Mammary epithelial cell (primary cell): ENCODE measurements at regions not wholly inside any gene's neighbourhood (a gene's known extent, or its start where the extent isn't known, plus 50 kb on each side); places are given as distances from the start of the nearest gene placed in this dataset.

ENCODE experiments used
- EZH2 ChIP-seq: IDR thresholded peaks from 2 replicates; pipeline ENCODE4 v1.6.1; 2012; ENCODE audit warnings: low read length, inconsistent platforms, borderline replicate concordance
- TF ChIP-seq, protein P1 (sequence below), 2 donors: IDR thresholded peaks in 1 of 2; conservative IDR thresholded peaks in 1 of 2; 2 replicates each; pipeline ENCODE4 v1.5.1; 2011 to 2012; ENCODE audit warnings: inconsistent platforms in 2 of 2, low read length in 2 of 2, mild to moderate bottlenecking in 2 of 2, control low read depth in 1 of 2, low read depth in 1 of 2; ENCODE audit not compliant: insufficient read depth in 1 of 2; ENCODE audit errors: extremely low read depth in 1 of 2

DNA sequence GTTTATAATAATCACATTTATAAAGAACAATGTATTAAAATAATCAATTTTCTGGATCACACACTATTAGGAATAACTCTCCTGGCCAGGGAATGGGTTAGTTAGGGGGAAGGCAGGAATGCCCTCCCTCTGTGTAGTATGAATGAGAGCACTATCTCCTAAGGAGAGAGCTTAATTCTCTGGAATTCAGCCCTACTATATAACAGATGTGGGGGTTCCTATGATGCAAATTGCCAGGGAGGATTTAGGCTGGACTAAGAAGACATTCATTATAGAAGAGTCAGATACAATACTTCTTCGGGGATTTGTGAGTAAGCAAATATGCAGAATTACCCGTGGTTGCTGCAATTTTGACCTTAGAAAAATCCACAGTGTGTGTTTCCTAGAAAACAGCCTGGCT is 250.1 kb upstream of the VRK2 start:
- TF ChIP-seq, protein P1, sequence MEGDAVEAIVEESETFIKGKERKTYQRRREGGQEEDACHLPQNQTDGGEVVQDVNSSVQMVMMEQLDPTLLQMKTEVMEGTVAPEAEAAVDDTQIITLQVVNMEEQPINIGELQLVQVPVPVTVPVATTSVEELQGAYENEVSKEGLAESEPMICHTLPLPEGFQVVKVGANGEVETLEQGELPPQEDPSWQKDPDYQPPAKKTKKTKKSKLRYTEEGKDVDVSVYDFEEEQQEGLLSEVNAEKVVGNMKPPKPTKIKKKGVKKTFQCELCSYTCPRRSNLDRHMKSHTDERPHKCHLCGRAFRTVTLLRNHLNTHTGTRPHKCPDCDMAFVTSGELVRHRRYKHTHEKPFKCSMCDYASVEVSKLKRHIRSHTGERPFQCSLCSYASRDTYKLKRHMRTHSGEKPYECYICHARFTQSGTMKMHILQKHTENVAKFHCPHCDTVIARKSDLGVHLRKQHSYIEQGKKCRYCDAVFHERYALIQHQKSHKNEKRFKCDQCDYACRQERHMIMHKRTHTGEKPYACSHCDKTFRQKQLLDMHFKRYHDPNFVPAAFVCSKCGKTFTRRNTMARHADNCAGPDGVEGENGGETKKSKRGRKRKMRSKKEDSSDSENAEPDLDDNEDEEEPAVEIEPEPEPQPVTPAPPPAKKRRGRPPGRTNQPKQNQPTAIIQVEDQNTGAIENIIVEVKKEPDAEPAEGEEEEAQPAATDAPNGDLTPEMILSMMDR (conservative IDR thresholded peaks at IDR 0.05 in 1 of 2, IDR thresholded peaks at IDR 0.05 in 1 of 2; ENCODE audit: extremely low read depth in 1 of 2, insufficient read depth in 1 of 2, low read depth in 1 of 2, low read length in 2 of 2), result no peak
- TF ChIP-seq EZH2, result no peak
